NCI-H1930 (cell line): ENCODE measurements at regions not wholly inside any gene's neighbourhood (a gene's known extent, or its start where the extent isn't known, plus 50 kb on each side); places are given as distances from the start of the nearest gene placed in this dataset.
"Not testable (repeated sequence)": the region's sequence is repeated elsewhere in the genome, so short reads cannot be mapped to it uniquely, and the experiment has no call there.

Experiments
- DNase-seq, 2 experiments: peaks; one replicate each; lab custom pipeline; 2025; lab: John Stamatoyannopoulos, UW

DNA sequence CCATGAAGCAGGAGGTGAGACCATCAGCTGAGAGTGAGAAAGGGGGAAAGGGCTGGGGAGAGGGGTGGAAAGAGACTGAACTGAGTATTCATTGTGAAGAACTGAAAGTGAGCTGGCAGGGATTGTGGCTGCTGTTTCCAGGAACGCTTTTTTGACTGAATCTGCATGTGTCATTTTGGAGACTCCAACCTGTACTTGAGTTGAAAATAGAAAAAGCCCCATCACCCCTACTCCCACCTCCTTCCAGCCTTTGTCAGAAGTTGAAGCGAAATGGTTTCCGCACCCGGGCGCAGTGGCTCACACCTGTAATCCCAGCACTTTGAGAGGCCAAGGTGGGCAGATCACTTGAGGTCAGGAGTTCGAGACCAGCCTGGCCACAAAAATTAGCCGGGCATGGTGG lies 128.0 kb upstream of the GPR12 start:
- DNase-seq = no peak

DNA sequence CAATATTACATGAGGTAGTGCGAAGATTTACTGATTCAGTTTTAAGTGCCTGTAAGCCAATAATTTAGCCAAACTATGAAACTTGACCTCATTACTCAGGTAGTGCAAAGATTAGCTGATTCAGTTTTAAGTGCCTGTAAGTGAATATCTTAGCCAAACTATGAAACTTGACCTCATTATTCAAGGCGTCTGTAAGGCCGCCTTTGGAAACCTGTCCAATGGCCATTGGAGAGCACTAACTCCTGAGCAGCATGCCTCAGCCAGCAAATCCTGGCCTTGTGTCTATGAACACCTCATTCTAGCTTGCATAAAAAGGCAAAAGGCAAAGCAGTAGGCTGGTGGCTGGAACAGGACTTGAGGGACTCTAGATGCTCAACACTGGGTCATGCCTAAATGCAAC lies 127.0 kb upstream of the GPR12 start:
- DNase-seq = no peak

DNA sequence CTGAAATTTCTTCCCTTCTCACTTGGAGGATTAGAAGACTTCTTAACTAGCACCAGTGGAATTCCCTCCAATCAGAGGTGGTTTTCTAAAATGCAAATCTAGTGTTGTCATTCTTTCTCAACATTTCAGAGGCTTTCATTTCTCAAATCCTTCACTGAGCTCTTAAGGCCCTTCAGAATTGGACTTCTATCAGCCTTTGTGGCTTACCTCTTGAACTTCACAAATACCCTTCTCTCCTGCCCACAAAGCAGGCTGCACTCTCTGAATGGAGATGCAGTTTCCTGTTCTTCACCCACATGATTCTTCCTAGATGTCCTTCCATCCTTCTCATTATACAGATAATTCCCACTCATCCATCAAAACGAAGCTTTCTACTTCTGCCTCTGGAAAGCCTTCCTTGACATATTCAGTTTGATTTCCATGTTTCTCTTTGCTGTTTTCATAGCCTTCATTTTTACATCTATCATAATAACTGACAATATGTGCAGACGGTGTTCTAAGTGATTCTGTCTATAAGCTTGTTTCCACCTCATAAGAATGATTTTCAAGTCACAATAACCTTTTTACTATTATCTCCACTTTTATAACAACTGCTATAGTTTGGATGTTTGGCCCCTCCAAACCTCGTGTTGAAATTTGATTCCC lies 123.1 kb upstream of the GPR12 start:
- no peak for DNase-seq

DNA sequence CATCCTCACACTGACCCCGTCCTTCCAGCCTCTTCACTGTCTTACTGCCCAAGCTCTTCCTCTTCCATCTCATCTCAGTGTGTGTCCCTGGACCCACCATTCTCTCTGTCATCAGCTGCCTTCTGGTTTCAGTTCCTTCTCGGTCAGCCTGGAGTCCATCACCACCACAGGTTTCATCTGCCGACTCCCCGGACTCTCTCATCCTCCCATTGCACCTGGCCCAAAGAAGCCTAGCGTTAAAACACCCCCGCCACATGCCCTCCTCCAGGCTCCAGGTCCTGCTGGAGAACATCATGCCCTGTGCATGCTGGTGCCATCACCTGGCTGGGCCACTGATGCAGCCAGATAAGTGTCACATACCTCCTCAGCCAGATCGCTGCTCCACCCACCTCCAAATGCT lies 122.1 kb upstream of the GPR12 start:
- no peak for DNase-seq

- no peak for DNase-seq
These were observed 120.6 kb upstream of the GPR12 start for GRCh38 chr13:26881154-26881553.

DNA sequence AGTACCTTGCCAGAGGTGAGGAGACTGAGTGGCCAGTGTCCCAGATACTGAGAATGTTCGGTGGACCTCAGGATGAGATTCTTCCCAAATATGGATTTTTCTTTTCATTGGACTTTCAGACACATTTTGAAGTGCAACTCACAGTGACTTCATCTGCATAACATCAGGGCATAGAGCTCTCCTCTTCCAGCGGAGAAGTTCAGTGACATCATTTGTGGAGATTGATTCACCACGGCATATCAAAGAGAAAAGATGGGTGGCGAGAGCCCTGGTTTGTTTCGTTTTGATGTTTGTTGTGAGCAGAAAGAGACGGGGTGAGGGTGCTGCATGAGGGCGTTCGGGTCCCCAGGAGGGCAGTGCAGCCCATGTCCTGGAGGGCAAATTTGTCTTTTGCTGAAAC lies 120.1 kb upstream of the GPR12 start:
- no peak for DNase-seq

DNA sequence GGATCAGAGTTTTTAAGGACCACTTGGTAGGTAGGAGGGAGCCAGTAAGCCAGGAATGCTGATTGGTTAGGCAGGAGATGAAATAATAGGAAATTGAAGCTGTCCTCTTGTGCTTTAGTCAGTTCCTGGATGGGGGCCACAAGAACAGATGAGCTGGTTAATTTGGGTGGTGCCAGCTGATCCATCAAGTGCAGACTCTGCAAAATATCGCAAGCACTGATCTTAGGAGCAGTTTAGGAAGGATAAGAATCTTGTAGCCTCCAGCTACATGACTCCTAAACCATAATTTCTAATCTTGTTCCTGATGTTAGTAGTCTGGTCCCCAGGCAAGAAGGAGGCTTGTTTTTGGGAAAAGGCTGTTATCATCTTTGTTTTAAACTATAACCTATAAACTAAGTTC lies 117.9 kb upstream of the GPR12 start:
- no peak for DNase-seq

- DNase-seq = no peak
These were observed 112.8 kb upstream of the GPR12 start for GRCh38 chr13:26873386-26873698.

DNA sequence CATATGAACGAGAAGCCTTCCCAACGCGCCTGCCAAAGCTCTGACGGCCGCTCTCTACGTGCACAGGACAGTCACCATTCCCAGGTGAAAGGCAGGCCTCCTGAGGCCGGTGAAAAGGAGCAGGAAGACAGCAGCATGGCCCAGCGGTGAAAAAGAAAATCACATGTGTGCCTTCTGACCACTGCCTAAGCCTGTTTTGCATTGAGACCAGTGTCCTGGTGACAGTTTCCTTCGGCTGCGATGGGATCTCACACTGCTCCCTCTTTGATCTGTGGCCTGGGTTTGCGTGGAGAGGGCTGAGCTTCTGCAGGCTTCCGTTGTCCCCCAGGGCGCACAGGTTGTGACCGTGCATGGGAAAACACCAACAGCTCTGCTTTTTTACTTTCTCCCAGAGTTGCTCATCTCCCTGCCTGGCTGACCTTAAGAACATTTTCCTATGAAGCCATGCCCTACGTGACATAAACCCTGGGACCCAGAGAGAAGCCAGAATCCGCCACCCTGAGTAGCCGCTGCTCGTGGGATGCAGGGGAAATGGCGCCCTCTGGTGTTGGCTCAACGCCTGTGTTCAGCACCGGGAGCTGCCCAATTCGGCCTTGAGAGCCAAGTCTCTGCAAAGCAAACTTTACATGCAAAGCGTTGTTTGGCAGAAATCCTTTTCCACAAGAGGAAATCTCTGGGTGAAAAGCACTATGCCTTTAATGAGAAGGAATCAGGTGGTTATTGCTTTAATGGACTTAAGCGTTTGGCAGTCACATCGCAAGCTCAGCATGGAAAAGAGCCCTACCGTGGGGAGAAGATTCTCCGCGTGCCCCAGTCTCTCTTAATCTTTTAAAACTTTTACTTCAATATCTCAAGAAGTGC lies 112.2 kb upstream of the GPR12 start:
- DNase-seq = peak in 1 of 2 experiments; percentile 64

DNA sequence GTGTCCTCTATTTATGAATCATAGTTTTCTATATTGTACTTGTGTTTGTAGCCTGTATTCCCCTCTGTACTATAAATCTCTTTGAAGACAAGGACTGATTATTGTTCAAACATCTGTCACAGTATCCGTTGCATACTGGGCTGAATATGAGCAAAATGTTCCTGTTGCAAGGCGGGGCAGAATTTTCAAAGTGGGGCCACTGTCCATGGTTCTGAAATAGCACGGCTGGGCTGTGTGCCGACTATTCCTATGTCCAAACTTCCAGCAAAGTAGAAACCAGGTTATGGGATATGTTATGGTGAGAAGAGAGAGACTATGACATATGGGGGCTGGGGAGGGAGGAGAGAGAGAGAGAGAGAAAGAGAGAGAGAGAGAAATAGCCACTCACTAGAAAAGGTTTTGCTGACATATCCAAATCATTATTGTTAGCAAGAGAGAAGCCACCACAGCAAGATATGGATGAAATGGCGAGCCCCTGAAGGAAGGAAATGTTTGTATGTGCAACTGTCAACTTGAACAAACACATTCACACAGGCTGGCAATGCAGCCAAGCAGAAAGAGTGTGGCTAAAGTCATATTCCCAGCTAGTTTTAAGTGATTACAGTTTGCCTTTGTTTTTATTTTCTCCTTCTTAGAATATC lies 107.0 kb upstream of the GPR12 start:
- DNase-seq = peak in 1 of 2 experiments; percentile 6

- no peak for DNase-seq
These were observed 104.0 kb upstream of the GPR12 start for GRCh38 chr13:26864576-26864975.

DNA sequence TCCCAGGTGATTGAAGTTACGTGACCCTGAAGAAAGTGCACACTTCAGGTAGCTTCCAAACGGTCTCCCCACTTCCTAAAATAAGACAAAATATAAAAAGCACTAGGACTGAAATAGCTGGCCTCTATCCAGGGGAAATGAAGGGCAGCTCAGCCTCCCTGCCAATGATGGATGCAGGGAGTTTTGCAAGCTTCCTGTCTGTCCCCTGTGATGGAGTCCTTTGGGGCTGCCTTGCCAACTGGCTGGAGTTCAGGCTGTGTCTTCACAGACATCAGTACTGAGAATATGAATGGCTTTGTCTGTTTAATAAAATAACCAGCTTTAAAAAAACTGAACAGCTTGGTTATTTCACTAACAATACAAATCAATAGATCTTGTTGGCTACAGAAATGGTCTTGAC lies 101.4 kb upstream of the GPR12 start:
- DNase-seq = no peak

DNA sequence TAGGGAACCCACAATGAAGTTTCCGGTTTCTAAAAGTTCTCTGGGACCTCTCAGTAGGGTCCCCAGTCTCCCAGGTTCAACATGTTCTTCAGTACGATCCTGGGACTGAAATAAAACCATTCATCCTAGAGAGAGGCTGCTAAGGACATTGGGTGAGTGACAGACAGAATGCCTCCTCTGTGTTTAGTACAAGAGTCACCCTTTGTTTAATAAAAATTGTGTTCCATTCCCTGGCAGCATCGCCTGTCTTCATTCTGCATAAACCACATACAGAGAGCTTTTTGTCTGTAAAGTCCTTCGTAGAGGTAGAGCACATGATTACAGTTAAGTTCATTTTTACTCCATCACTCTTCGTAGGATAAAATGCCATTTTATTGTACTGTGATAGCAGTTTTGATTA lies 95.3 kb upstream of the GPR12 start:
- no peak for DNase-seq

DNA sequence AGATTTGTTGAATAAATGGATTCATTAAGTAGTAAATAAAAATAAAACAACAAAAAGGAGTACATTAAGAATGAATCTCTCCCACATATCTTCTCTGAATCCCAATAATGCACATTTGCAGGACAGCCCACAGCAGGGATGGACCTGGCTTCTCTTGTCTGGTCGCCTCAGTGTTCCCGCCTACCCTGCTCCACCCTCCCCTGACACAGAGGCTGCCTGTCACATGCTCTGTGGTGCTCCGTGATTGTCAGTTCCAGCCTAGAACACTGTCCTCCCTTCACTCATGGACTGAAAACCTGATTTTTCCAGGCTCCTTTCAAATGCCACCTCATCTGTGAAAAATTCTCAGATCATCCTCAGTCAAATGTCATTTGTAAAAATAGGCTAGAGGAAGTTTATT lies 94.5 kb upstream of the GPR12 start:
- no peak for DNase-seq

GRCh38 chr13:26853323-26853722 lies 92.7 kb upstream of the GPR12 start:
- DNase-seq = no peak

DNA sequence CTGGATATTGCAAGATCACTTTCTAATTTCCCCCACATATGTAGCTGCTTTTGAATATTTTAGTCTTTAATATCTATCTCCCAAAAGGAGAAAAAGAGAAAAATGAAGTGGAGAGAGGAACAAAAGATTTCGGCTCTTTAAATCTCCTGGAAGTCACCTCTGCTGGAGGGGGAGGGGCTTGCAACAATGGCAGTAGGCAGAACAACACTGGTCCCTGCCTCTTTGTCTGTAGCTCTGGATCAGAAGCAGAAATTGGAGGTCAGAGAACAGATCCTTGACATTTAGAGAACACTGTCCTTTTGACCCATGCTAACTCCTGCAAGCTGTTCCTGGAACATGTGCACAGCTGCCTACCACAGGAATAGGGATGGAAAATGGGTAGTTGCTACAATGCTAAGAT lies 86.7 kb upstream of the GPR12 start:
- DNase-seq = no peak

- DNase-seq = not testable (repeated sequence)
These were observed 84.5 kb upstream of the GPR12 start for GRCh38 chr13:26845063-26845462.

DNA sequence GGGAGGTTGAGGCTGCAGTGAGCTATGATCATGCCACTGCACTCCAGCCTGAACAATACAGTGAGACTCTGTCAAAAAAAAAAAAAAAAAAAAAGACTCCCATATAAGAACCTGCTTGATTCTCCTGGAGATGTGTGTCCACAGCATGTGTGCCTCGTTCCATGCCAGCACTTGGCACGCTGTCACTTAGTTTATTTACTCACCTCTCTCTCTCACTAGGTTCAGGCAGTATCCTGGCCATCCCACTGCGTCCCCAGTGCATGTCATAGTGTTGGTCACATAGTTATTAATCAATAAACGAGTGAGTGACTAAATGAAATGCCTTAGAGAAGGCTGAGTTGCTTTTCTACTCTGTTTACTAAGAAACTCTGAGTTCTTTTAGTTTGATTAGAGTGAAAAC lies 79.1 kb upstream of the GPR12 start:
- no peak for DNase-seq

- no peak for DNase-seq
These were observed 78.2 kb upstream of the GPR12 start for GRCh38 chr13:26838821-26839220.

DNA sequence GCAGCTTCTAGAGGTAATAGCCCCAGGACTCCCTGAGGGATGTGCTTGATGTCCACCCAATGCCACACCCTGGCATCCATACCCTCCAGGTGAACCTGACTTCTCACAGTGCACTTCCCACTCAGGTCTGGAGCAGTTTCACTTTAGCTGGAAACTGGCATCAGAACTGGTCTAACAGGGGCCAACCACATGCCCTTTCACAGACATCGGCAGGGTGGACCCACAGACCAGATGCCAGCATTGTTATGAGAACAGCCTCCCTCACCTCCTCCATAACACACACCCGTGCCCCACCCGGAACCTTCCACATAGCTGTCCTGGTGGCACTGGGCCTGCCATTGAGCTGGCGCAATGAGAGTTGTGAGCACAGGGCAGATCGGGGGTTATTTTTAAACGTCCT lies 77.4 kb upstream of the GPR12 start:
- no peak for DNase-seq

- no peak for DNase-seq
These were observed 76.5 kb upstream of the GPR12 start for GRCh38 chr13:26837102-26837501.

DNA sequence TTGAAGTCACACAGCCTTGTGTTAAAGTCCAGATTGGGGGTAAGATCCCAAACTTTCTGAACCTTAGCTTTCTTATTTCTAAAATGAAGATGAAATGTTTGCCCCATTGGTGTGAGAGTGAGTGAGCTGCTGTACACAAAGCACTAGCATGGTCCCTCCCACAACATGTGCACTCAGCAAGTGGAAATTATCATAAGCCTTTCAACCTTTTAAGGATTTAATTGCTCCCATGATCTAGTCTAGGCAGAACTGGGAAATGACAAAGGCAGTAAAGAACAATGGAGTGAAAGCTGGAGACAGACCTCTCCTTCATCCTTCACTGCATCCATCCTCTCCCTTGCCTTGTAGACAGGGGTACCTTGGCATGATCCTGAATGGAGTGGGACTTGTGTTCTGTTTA lies 76.0 kb upstream of the GPR12 start:
- no peak for DNase-seq

DNA sequence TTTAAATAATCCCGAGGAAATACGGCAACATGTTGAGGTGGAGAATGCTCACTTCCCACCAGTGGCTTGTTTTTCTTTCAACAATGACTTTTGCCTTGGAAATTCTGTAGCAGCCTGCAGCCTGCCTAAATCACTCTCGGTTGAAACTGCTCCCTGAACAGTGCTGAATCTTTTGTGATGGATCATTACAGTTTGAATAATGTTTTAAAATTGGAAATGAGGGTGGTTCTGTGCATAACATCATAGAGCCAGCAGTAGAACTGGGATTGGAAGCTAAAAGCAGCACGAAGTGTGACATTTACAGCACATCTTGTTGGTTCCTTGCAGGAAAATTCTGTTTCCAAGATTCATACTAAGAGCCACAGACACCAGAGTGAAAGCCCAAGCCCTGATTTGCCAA lies 74.1 kb upstream of the GPR12 start:
- no peak for DNase-seq
